CD8-positive, alpha-beta memory T cell (primary cell): ENCODE measurements at regions not wholly inside any gene's neighbourhood (a gene's known extent, or its start where the extent isn't known, plus 50 kb on each side); places are given as distances from the start of the nearest gene placed in this dataset.

Source experiments
- CTCF ChIA-PET: fragments of 350-600 bp; sonication (Branson Sonifier 250); formaldehyde crosslinking; loops from one replicate; lab custom pipeline; 2021; ENCODE audit warnings: antibody characterized with exemption; lab: Charles Lee
- POLR2A ChIA-PET: fragments of 350-600 bp; sonication (Branson Sonifier 250); formaldehyde crosslinking; loops from one replicate; lab custom pipeline; 2021; ENCODE audit warnings: antibody characterized with exemption; lab: Charles Lee
- DNase-seq, 5 donors: peaks; one replicate each; pipeline versions ENCODE4 v3.0.0 to v3.0.0-alpha.2; 2020 to 2022; ENCODE audit warnings: mixed read lengths in 1 of 5
- H3K27ac ChIP-seq: one replicate; pipeline ENCODE4 v1.7.0; 2013; ENCODE audit warnings: low read depth, mild to moderate bottlenecking, low read length, moderate library complexity
- H3K27me3 ChIP-seq: 2 replicates; pipeline ENCODE4 v1.7.0; 2013; ENCODE audit warnings: low read length, mild to moderate bottlenecking; ENCODE audit not compliant: insufficient read depth, poor library complexity, severe bottlenecking
- H3K36me3 ChIP-seq: 2 replicates; pipeline ENCODE4 v1.7.0; 2013; ENCODE audit warnings: mild to moderate bottlenecking, low read length, moderate library complexity; ENCODE audit not compliant: insufficient read depth
- H3K4me1 ChIP-seq: 2 replicates; pipeline ENCODE4 v1.7.0; 2013; ENCODE audit warnings: mild to moderate bottlenecking, low read length, moderate library complexity; ENCODE audit not compliant: insufficient read depth
- H3K4me3 ChIP-seq: 2 replicates; pipeline ENCODE4 v1.7.0; 2013; ENCODE audit warnings: mild to moderate bottlenecking, low read length
- H3K9me3 ChIP-seq: 2 replicates; pipeline ENCODE4 v1.7.0; 2013; ENCODE audit warnings: mild to moderate bottlenecking, low read length
- H3K27ac Mint-ChIP-seq, 8 donors: one replicate each; pipeline ENCODE4 v1.8.0; 2020 to 2021; ENCODE audit warnings: mixed read lengths in 8 of 8, mild to moderate bottlenecking in 6 of 8, inconsistent platforms in 3 of 8, moderate library complexity in 3 of 8
- H3K27me3 Mint-ChIP-seq, 2 donors: one replicate each; pipeline ENCODE4 v1.8.0; 2020 to 2021; ENCODE audit warnings: mixed read lengths in 2 of 2, mild to moderate bottlenecking in 1 of 2, moderate library complexity in 1 of 2
- H3K36me3 Mint-ChIP-seq, 3 donors: one replicate each; pipeline ENCODE4 v1.8.0; 2020 to 2021; ENCODE audit warnings: mixed read lengths in 3 of 3, inconsistent platforms in 1 of 3, mild to moderate bottlenecking in 1 of 3
- H3K4me1 Mint-ChIP-seq, 3 donors: one replicate each; pipeline ENCODE4 v1.8.0; 2020 to 2021; ENCODE audit warnings: mixed read lengths in 3 of 3, inconsistent platforms in 1 of 3, mild to moderate bottlenecking in 1 of 3
- H3K4me3 Mint-ChIP-seq, 7 donors: one replicate each; pipeline ENCODE4 v1.8.0; 2020 to 2021; ENCODE audit warnings: mixed read lengths in 7 of 7, mild to moderate bottlenecking in 6 of 7, moderate library complexity in 4 of 7, inconsistent platforms in 2 of 7
- H3K9me3 Mint-ChIP-seq, 5 donors: one replicate each; pipeline ENCODE4 v1.8.0; 2020 to 2022; ENCODE audit warnings: mixed read lengths in 5 of 5, mild to moderate bottlenecking in 3 of 5, moderate library complexity in 2 of 5, inconsistent platforms in 1 of 5

DNA sequence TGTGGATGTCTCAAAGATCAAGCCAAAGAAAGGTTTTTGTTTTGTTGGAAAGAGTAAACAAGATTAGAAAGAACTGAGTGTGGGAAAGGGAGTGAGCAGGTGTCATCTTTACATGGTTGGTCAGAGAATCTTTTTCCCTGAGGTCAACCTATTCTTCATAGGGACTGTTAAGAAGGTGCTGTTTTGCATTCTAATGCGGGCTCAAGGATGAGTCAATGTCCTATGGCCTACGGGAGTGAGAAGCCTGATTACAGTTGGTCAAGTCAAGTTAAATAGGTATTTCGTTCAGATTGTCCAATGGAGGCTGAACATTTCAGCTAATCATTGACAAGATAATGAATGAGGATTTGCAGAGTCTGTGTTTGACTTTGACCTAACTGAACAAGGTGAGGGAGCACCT lies 491.2 kb upstream of the PDZRN3 start:
- CTCF ChIA-PET = no interaction called here

DNA sequence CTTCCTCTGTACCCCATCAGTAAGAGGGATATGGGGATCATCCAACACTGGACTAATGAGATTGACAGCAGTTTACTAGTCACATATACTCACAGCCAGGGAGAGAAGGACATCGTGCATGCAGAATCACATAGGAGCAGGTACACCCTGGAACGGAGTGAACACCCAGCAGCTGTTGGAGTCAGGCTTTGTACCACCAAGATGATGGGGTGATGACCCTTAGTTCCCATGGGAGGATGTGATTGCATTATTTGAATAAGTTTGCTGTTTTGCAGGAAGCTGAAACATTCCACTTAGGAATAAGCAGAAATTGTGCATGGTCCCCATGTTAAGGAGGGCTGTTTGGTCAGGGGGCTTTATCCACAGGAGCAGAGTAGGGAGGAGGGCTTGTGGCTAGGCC lies 482.7 kb upstream of the PDZRN3 start:
- Histone ChIP-seq H3K27me3 (no peaks in the 10 kb centered on the region), H3K4me3 (no peak overlapping the region), H3K36me3 (no peaks in the 10 kb centered on the region), H3K4me1 (no peaks in the 10 kb centered on the region), H3K27ac (no peak overlapping the region), H3K9me3 (peaks cover 5% of the 10 kb centered on the region)
- H3K27ac Mint-ChIP-seq = no peak overlapping the region
- no peaks in the 10 kb centered on the region for H3K4me1 Mint-ChIP-seq
- H3K4me3 Mint-ChIP-seq = no peak overlapping the region
- H3K36me3 Mint-ChIP-seq = no peaks in the 10 kb centered on the region
- peaks cover 0 to 19% (median 4%) of the 10 kb centered on the region in 5 donors for H3K9me3 Mint-ChIP-seq
- ChIA-PET CTCF (no interaction called here), POLR2A (no interaction called here)
- H3K27me3 Mint-ChIP-seq = no peaks in the 10 kb centered on the region
- DNase-seq = no peak

More for the DNA sequence above, 491.2 kb upstream of the PDZRN3 start:
- Histone ChIP-seq H3K36me3 (no peaks in the 10 kb centered on the region), H3K9me3 (no peaks in the 10 kb centered on the region), H3K4me1 (no peaks in the 10 kb centered on the region), H3K27ac (no peak overlapping the region), H3K4me3 (no peak overlapping the region), H3K27me3 (no peaks in the 10 kb centered on the region)
- Mint-ChIP-seq H3K27me3 (no peaks in the 10 kb centered on the region), H3K4me1 (no peaks in the 10 kb centered on the region), H3K27ac (no peak overlapping the region), H3K36me3 (peaks cover 0 to 1% (median 0%) of the 10 kb centered on the region in 3 donors), H3K9me3 (peaks cover 0 to 36% (median 10%) of the 10 kb centered on the region in 5 donors), H3K4me3 (no peak overlapping the region)
- POLR2A ChIA-PET = no interaction called here
- DNase-seq = no peak

GRCh38 chr3:74106925-74107324 lies 482.2 kb upstream of the PDZRN3 start:
- H3K4me1 ChIP-seq = no peaks in the 10 kb centered on the region
- DNase-seq = no peak
- H3K27ac ChIP-seq = no peak overlapping the region
- H3K27me3 ChIP-seq = no peaks in the 10 kb centered on the region
- Mint-ChIP-seq H3K36me3 (no peaks in the 10 kb centered on the region), H3K27me3 (no peaks in the 10 kb centered on the region), H3K4me1 (no peaks in the 10 kb centered on the region), H3K27ac (no peak overlapping the region), H3K4me3 (no peak overlapping the region), H3K9me3 (peaks cover 0 to 17% (median 4%) of the 10 kb centered on the region in 5 donors)
- H3K4me3 ChIP-seq = no peak overlapping the region
- ChIA-PET POLR2A (no interaction called here), CTCF (no interaction called here)
- H3K9me3 ChIP-seq = peaks cover 5% of the 10 kb centered on the region
- no peaks in the 10 kb centered on the region for H3K36me3 ChIP-seq

DNA sequence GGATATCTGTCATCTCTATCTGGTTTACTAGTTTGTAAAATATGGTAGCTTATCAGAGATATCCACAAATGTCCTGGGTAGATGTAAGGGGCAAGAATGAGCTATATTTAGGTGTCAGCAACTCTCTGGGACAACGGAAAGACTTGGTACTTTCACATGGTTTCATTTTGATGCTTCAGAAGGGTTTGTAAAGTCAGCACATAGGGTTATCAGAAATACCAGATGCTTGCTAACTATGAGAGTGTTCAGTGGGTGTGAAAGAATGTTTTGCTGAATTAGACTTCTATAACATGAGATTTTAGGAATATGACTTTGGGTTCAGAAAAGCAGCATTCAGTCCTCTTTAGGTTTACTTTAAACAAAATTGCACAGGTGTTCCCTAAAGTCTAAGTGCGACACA lies 466.5 kb upstream of the PDZRN3 start:
- H3K4me1 Mint-ChIP-seq = no peaks in the 10 kb centered on the region
- ChIA-PET POLR2A (no interaction called here), CTCF (no interaction called here)
- peaks cover 0 to 21% (median 2%) of the 10 kb centered on the region in 5 donors for H3K9me3 Mint-ChIP-seq
- Histone ChIP-seq H3K27ac (no peak overlapping the region), H3K9me3 (no peaks in the 10 kb centered on the region), H3K36me3 (no peaks in the 10 kb centered on the region), H3K27me3 (no peaks in the 10 kb centered on the region), H3K4me3 (no peak overlapping the region), H3K4me1 (no peaks in the 10 kb centered on the region)
- no peaks in the 10 kb centered on the region for H3K27me3 Mint-ChIP-seq
- H3K27ac Mint-ChIP-seq = no peak overlapping the region
- no peak for DNase-seq
- no peaks in the 10 kb centered on the region for H3K36me3 Mint-ChIP-seq
- H3K4me3 Mint-ChIP-seq = no peak overlapping the region

- H3K27me3 ChIP-seq = no peaks in the 10 kb centered on the region
- no peaks in the 10 kb centered on the region for H3K36me3 ChIP-seq
- H3K27me3 Mint-ChIP-seq = no peaks in the 10 kb centered on the region
- DNase-seq = no peak
- H3K27ac Mint-ChIP-seq = no peak overlapping the region
- no peak overlapping the region for H3K4me3 Mint-ChIP-seq
- ChIA-PET CTCF (no interaction called here), POLR2A (no interaction called here)
- no peak overlapping the region for H3K27ac ChIP-seq
- no peaks in the 10 kb centered on the region for H3K4me1 ChIP-seq
- H3K9me3 ChIP-seq = no peaks in the 10 kb centered on the region
- peaks cover 0 to 21% (median 5%) of the 10 kb centered on the region in 5 donors for H3K9me3 Mint-ChIP-seq
- H3K4me3 ChIP-seq = no peak overlapping the region
- H3K4me1 Mint-ChIP-seq = no peaks in the 10 kb centered on the region
- no peaks in the 10 kb centered on the region for H3K36me3 Mint-ChIP-seq
Measured at GRCh38 chr3:74089814-74090213, 465.1 kb upstream of the PDZRN3 start.

DNA sequence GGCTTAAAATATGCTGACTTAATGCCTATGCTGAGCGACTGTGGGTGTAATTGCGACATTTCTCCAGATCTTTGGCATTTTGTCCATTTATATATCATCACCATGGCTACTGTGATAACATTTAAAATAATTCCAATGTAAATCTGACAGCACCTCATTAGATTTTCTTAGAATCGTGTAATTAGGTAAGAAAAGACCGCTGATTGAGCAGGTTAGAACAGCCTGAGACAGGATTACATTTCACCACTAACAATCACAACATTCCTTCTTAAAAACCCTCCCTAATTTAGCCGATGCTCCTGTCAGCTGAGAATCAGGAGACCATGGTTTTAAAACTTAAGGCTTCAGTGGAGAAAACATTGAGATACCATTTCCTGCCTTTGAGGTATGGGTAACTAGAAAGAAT lies 455.3 kb upstream of the PDZRN3 start:
- Histone ChIP-seq H3K27me3 (no peaks in the 10 kb centered on the region), H3K36me3 (no peaks in the 10 kb centered on the region), H3K4me3 (no peak overlapping the region), H3K27ac (no peak overlapping the region), H3K9me3 (no peaks in the 10 kb centered on the region), H3K4me1 (no peaks in the 10 kb centered on the region)
- POLR2A ChIA-PET = no interaction called here
- peaks cover 4 to 10% (median 9%) of the 10 kb centered on the region in 5 donors for H3K9me3 Mint-ChIP-seq
- H3K4me1 Mint-ChIP-seq = no peaks in the 10 kb centered on the region
- CTCF ChIA-PET = no interaction called here
- H3K27me3 Mint-ChIP-seq = no peaks in the 10 kb centered on the region
- no peak overlapping the region for H3K27ac Mint-ChIP-seq
- no peak overlapping the region for H3K4me3 Mint-ChIP-seq
- no peaks in the 10 kb centered on the region for H3K36me3 Mint-ChIP-seq
- no peak for DNase-seq

- Histone ChIP-seq H3K27ac (no peak overlapping the region), H3K4me3 (no peak overlapping the region), H3K27me3 (no peaks in the 10 kb centered on the region), H3K36me3 (no peaks in the 10 kb centered on the region), H3K9me3 (no peaks in the 10 kb centered on the region), H3K4me1 (no peaks in the 10 kb centered on the region)
- POLR2A ChIA-PET = no interaction called here
- Mint-ChIP-seq H3K4me3 (no peak overlapping the region), H3K9me3 (peaks cover 0 to 9% (median 7%) of the 10 kb centered on the region in 5 donors), H3K36me3 (no peaks in the 10 kb centered on the region), H3K27ac (no peak overlapping the region), H3K27me3 (peaks cover 0 to 1% of the 10 kb centered on the region in 2 donors), H3K4me1 (no peaks in the 10 kb centered on the region)
- no peak for DNase-seq
- CTCF ChIA-PET = no interaction called here
Measured at GRCh38 chr3:74075241-74075640, 450.5 kb upstream of the PDZRN3 start.

GRCh38 chr3:74074700-74075099 lies 450.0 kb upstream of the PDZRN3 start:
- Mint-ChIP-seq H3K27me3 (peaks cover 0 to 1% of the 10 kb centered on the region in 2 donors), H3K4me3 (no peak overlapping the region), H3K4me1 (no peaks in the 10 kb centered on the region), H3K36me3 (no peaks in the 10 kb centered on the region), H3K27ac (no peak overlapping the region), H3K9me3 (peaks cover 0 to 9% (median 8%) of the 10 kb centered on the region in 5 donors)
- no peak for DNase-seq
- ChIA-PET POLR2A (no interaction called here), CTCF (no interaction called here)
- H3K27ac ChIP-seq = no peak overlapping the region
- H3K9me3 ChIP-seq = no peaks in the 10 kb centered on the region
- H3K4me1 ChIP-seq = no peaks in the 10 kb centered on the region
- H3K4me3 ChIP-seq = no peak overlapping the region
- H3K36me3 ChIP-seq = no peaks in the 10 kb centered on the region
- no peaks in the 10 kb centered on the region for H3K27me3 ChIP-seq

- Mint-ChIP-seq H3K36me3 (peaks cover 0 to 2% (median 0%) of the 10 kb centered on the region in 3 donors), H3K9me3 (peaks cover 7 to 18% (median 9%) of the 10 kb centered on the region in 5 donors), H3K4me3 (no peak overlapping the region), H3K27ac (no peak overlapping the region), H3K27me3 (peaks cover 0 to 1% of the 10 kb centered on the region in 2 donors), H3K4me1 (no peaks in the 10 kb centered on the region)
- Histone ChIP-seq H3K27me3 (no peaks in the 10 kb centered on the region), H3K4me1 (no peaks in the 10 kb centered on the region), H3K9me3 (peaks cover 3% of the 10 kb centered on the region), H3K4me3 (no peak overlapping the region), H3K27ac (no peak overlapping the region), H3K36me3 (no peaks in the 10 kb centered on the region)
- ChIA-PET POLR2A (no interaction called here), CTCF (no interaction called here)
- DNase-seq = no peak
Measured at GRCh38 chr3:74067296-74067695, 442.6 kb upstream of the PDZRN3 start.
